Tibial nerve (tissue), 4 donors: ENCODE measurements at regions not wholly inside any gene's neighbourhood (a gene's known extent, or its start where the extent isn't known, plus 50 kb on each side); places are given as distances from the start of the nearest gene placed in this dataset.

ENCODE experiments used
- DNase-seq, 2 donors: peaks; one replicate each; pipeline ENCODE4 v3.0.0-alpha.2; 2019; ENCODE audit warnings: low spot score in 2 of 2
- H3K27ac ChIP-seq, 4 donors: fragments of 200-600 bp; sonication (generic) in 3 of 4; one replicate each; pipeline ENCODE4 v1.5.1; 2017 to 2019; ENCODE audit warnings: mild to moderate bottlenecking in 1 of 4
- H3K27me3 ChIP-seq, 2 donors: fragments of 200-600 bp; sonication (generic) in 1 of 2; one replicate each; pipeline versions ENCODE4 v1.5.1 to v1.6.0; 2017 to 2019
- H3K36me3 ChIP-seq, 3 donors: fragments of 200-600 bp; sonication (generic); one replicate each; pipeline ENCODE4 v1.5.1; 2018 to 2019
- H3K4me1 ChIP-seq, 4 donors: fragments of 200-600 bp; sonication (generic) in 3 of 4; one replicate each; pipeline ENCODE4 v1.5.1; 2017 to 2019
- H3K4me3 ChIP-seq, 4 donors: fragments of 200-600 bp; sonication (generic) in 3 of 4; one replicate each; pipeline ENCODE4 v1.5.1; 2017 to 2019; ENCODE audit warnings: mild to moderate bottlenecking in 1 of 4, moderate library complexity in 1 of 4
- H3K9me3 ChIP-seq, 4 donors: fragments of 200-600 bp; sonication (generic) in 3 of 4; one replicate each; pipeline ENCODE4 v1.5.1; 2017 to 2019
- EP300 ChIP-seq, 2 donors: sonication (generic); formaldehyde crosslinking; IDR thresholded peaks; one replicate each; pipeline ENCODE4 v1.6.1; 2017; ENCODE audit warnings: antibody characterized with exemption in 2 of 2, mild to moderate bottlenecking in 1 of 2
- POLR2A ChIP-seq, 2 donors: fragments of 450-650 bp; IDR thresholded peaks; one replicate each; pipeline ENCODE4 v1.6.1; 2017; ENCODE audit warnings: antibody characterized with exemption in 2 of 2, mild to moderate bottlenecking in 2 of 2, moderate library complexity in 2 of 2
- WGBS, 2 donors: methylation state at CpG; one replicate each; pipeline ENCODE4 v1.1.5; 2018; 5-methylcytosine and 5-hydroxymethylcytosine counted together
- TF ChIP-seq, protein P1 (sequence below), 5 experiments: fragments of 200-600 bp in 3 of 5; fragments of 450-650 bp in 2 of 5; sonication (generic) in 3 of 5; IDR thresholded peaks; one replicate each; pipeline ENCODE4 v1.5.1; 2016 to 2019; ENCODE audit warnings: antibody characterized with exemption in 5 of 5, mild to moderate bottlenecking in 3 of 5, moderate library complexity in 2 of 5

DNA sequence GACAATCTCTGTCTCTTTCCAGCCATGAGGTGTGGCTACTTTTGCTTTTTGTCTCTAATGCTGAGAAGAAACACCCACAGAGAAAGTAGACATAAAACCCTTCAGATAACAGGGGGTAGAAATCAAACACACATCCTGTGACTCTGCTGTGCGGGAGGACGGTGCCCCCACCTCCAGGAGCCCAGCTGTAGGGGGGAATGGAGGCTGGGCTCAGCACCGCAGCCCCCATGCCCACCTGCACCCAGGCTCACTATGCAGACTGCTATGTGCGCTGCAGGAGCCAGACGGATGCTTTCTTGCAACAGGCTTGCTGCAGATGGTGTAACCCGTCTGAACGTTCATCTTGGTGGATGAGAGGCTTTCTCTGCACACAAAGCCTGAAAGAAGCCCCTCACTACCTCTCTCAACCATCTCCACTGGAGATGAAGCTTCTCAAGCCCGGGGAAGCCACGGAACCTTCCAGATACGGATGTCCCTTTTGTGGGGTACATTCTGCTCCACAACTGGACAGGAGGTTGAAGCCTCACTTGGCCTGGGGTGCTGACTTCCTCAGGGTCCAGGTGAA is 207.2 kb downstream of the GADD45G start:
- no peak for DNase-seq
- H3K9me3 ChIP-seq = no peaks in the 10 kb centered on the region
- peaks cover 0 to 8% (median 0%) of the 10 kb centered on the region in 4 donors for H3K4me1 ChIP-seq
- H3K4me3 ChIP-seq = no peak overlapping the region
- no peak overlapping the region for H3K27ac ChIP-seq
- TF ChIP-seq EP300 (IDR thresholded peaks at IDR 0.05) (no peak), POLR2A (IDR thresholded peaks at IDR 0.05) (no peak)
- TF ChIP-seq, protein P1, sequence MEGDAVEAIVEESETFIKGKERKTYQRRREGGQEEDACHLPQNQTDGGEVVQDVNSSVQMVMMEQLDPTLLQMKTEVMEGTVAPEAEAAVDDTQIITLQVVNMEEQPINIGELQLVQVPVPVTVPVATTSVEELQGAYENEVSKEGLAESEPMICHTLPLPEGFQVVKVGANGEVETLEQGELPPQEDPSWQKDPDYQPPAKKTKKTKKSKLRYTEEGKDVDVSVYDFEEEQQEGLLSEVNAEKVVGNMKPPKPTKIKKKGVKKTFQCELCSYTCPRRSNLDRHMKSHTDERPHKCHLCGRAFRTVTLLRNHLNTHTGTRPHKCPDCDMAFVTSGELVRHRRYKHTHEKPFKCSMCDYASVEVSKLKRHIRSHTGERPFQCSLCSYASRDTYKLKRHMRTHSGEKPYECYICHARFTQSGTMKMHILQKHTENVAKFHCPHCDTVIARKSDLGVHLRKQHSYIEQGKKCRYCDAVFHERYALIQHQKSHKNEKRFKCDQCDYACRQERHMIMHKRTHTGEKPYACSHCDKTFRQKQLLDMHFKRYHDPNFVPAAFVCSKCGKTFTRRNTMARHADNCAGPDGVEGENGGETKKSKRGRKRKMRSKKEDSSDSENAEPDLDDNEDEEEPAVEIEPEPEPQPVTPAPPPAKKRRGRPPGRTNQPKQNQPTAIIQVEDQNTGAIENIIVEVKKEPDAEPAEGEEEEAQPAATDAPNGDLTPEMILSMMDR (IDR thresholded peaks at IDR 0.05) = no peak
- H3K36me3 ChIP-seq = no peaks in the 10 kb centered on the region
- no peaks in the 10 kb centered on the region for H3K27me3 ChIP-seq
- 90 to 93% methylated on average over 10 of the region's 10 CpGs for WGBS, 2 donors

DNA sequence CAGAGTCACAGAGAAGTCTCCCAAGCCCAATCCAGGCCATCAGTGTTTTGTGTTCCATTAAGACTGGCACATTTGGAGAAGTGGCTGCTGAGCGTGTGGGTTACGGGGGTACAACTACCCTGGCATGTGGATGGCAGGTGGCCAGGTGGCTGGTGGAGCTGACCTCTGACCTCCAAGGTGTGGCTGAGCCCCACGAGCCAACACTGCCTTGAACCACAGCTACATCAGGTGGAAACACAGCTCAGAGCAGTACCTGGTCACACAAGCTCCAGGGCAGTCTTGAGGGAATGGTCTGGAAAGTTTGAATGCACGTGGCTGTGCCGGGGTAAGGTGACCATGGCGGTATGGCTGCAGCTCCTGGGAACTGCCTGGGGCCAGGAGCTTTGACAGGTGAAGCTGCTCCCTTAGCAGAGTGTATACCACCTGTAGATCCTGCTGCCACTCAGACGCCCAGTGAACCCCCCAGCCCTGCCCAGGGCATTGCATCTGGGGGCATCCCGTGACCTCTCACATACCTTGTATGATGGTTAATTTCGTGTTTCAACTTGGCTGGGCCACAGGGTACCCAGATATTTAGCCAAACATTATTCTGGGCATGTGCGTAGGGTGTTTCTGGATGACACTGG is 207.9 kb downstream of the GADD45G start:
- 79 to 98% methylated on average over 9 to 10 of the region's 10 CpGs for whole genome bisulfite sequencing, 2 donors
- DNase-seq = no peak
- Histone ChIP-seq H3K27me3 (no peaks in the 10 kb centered on the region), H3K9me3 (no peaks in the 10 kb centered on the region), H3K4me1 (peaks cover 0 to 12% (median 3%) of the 10 kb centered on the region in 4 donors), H3K4me3 (no peak overlapping the region), H3K36me3 (no peaks in the 10 kb centered on the region), H3K27ac (no peak overlapping the region)
- TF ChIP-seq POLR2A (IDR thresholded peaks at IDR 0.05) = no peak
- TF ChIP-seq EP300 (IDR thresholded peaks at IDR 0.05) = no peak
- TF ChIP-seq, protein P1 (IDR thresholded peaks at IDR 0.05) = no peak

DNA sequence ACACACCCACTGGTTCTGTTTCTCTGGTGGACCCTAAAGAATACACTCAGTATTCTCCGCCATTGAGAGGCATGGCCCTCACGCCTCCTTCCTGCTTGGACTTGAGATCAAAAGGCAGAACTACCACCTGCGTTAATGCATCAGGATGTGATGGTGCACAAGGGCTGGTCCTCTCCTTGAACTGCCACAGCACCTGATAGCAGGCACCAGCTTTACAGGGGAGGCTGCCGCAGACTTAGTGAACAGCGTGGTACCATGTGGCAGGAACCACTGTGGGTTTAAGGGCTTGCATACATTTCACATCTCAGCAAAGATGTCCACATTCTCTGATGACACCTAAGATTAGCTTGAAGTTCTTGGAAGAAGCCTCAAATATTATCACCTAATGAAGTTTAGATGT is 208.7 kb downstream of the GADD45G start:
- Histone ChIP-seq H3K36me3 (no peaks in the 10 kb centered on the region), H3K27ac (no peak overlapping the region), H3K4me1 (peaks cover 0 to 12% (median 3%) of the 10 kb centered on the region in 4 donors), H3K9me3 (no peaks in the 10 kb centered on the region), H3K27me3 (no peaks in the 10 kb centered on the region), H3K4me3 (no peak overlapping the region)
- TF ChIP-seq, protein P1 (IDR thresholded peaks at IDR 0.05) = no peak
- TF ChIP-seq EP300 (IDR thresholded peaks at IDR 0.05) (no peak), POLR2A (IDR thresholded peaks at IDR 0.05) (no peak)
- DNase-seq = no peak
- 98 to 100% methylated on average over 5 of the region's 5 CpGs for WGBS, 2 donors

DNA sequence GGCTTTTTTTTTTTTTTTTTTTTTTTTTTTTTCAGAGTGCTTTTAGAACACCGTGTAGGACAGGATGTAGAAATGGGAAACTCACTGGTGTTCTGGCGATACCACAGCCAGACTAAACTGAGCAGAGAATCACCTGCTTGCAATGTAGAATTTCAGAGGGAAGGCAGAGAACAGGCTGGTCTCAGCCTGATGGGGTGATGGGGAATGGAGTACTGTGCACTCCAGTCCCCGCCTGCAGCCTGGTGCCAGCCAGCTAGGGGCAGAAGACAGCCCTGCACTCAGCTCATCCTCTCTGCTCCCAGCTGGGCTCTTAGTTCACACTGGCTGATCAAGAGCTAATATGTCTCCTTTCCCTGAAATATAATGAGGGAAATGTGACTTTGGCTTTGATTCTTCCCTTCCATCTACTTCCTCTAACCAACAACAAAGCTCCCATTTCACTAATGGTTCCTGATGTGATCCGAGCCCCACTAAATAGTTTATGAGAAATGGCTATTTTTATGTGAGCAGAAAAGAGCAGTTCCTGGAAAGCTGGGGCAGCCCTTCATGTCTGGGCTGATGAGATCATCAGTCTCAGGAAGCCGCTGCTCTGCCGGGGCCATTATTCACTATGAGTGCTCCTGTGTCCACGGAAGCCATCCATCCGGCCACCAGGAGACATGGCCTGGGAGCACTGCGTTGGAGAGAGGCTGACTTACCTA is 209.7 kb downstream of the GADD45G start:
- Histone ChIP-seq H3K9me3 (no peaks in the 10 kb centered on the region), H3K4me1 (peaks cover 0 to 12% (median 3%) of the 10 kb centered on the region in 4 donors), H3K4me3 (no peak overlapping the region), H3K36me3 (no peaks in the 10 kb centered on the region), H3K27ac (no peak overlapping the region), H3K27me3 (no peaks in the 10 kb centered on the region)
- TF ChIP-seq, protein P1 (IDR thresholded peaks at IDR 0.05) = no peak
- TF ChIP-seq EP300 (IDR thresholded peaks at IDR 0.05) (no peak), POLR2A (IDR thresholded peaks at IDR 0.05) (no peak)
- WGBS, 2 donors = 37 to 42% methylated on average over 9 of the region's 9 CpGs
- no peak for DNase-seq
